Lung (tissue), 11 donors: ENCODE measurements at regions not wholly inside any gene's neighbourhood (a gene's known extent, or its start where the extent isn't known, plus 50 kb on each side); places are given as distances from the start of the nearest gene placed in this dataset.
"Not testable (repeated sequence)": the region's sequence is repeated elsewhere in the genome, so short reads cannot be mapped to it uniquely, and the experiment has no call there.

Experiments
- ATAC-seq: fragments of 200-7000 bp; cut with Tn5 transposase; one replicate; pipeline ENCODE4 v1.9.1; 2020; ENCODE audit warnings: moderate number of reproducible peaks; ENCODE audit not compliant: insufficient read depth, low FRiP score
- DNase-seq, 3 donors: peaks; one replicate each; pipeline ENCODE4 v3.0.0-alpha.2; 2013 to 2017
- H3K27ac ChIP-seq, 2 donors: one replicate each; pipeline ENCODE4 v1.5.1; 2013; ENCODE audit warnings: mild to moderate bottlenecking in 2 of 2, moderate library complexity in 2 of 2, control low read depth in 1 of 2, inconsistent platforms in 1 of 2, low read depth in 1 of 2, low read length in 1 of 2
- H3K27me3 ChIP-seq, 3 donors: one replicate each; pipeline ENCODE4 v1.5.1; 2013; ENCODE audit warnings: low read length in 2 of 3; ENCODE audit not compliant: control insufficient read depth in 3 of 3, insufficient read depth in 3 of 3
- H3K36me3 ChIP-seq, 4 donors: one replicate each; pipeline ENCODE4 v1.5.1; 2013; ENCODE audit warnings: low read length in 4 of 4, mild to moderate bottlenecking in 1 of 4, moderate library complexity in 1 of 4; ENCODE audit not compliant: control insufficient read depth in 4 of 4, insufficient read depth in 4 of 4
- H3K4me1 ChIP-seq, 5 donors: one replicate each; pipeline ENCODE4 v1.5.1; 2013; ENCODE audit warnings: low read length in 5 of 5, mild to moderate bottlenecking in 2 of 5, moderate library complexity in 1 of 5; ENCODE audit not compliant: control insufficient read depth in 5 of 5, insufficient read depth in 5 of 5
- H3K4me3 ChIP-seq: one replicate; pipeline ENCODE4 v1.5.1; 2013; ENCODE audit warnings: mild to moderate bottlenecking, control low read depth, moderate library complexity
- H3K9ac ChIP-seq, 2 donors: one replicate each; pipeline ENCODE4 v1.5.1; 2013; ENCODE audit warnings: low read length in 2 of 2, control low read depth in 1 of 2; ENCODE audit not compliant: insufficient read depth in 1 of 2
- H3K9me3 ChIP-seq, 4 donors: one replicate each; pipeline ENCODE4 v1.5.1; 2013; ENCODE audit warnings: low read length in 3 of 4, mild to moderate bottlenecking in 1 of 4, moderate library complexity in 1 of 4; ENCODE audit not compliant: control insufficient read depth in 4 of 4, insufficient read depth in 3 of 4
- CTCF ChIP-seq: IDR thresholded peaks from 2 replicates; pipeline ENCODE4 v1.5.1; 2012; ENCODE audit warnings: mild to moderate bottlenecking; ENCODE audit errors: control extremely low read depth, extremely low read depth
- WGBS, 2 donors: extraction: QIAGEN DNeasy Blood & Tissue Kit; methylation state at CpG; one replicate each; pipeline ENCODE4 v1.1.7; 2013; 5-methylcytosine and 5-hydroxymethylcytosine counted together
- donor health status: control.
- donor health status: control.
- donor health status: Bipolar disorder and iron deficiency.
- donor health status: healthy.
- donor health status: DM: yes; HTN: yes; CAD: no.

- no peaks in the 10 kb centered on the region for H3K36me3 ChIP-seq
- DNase-seq (peak; percentile 29 to 55 (median 52)), ATAC-seq (no peak)
- H3K4me1 ChIP-seq = peaks cover 0 to 23% (median 0%) of the 10 kb centered on the region in 5 donors
- H3K27ac ChIP-seq = no peak overlapping the region
- peaks cover 0 to 5% (median 1%) of the 10 kb centered on the region in 4 donors for H3K9me3 ChIP-seq
- H3K9ac ChIP-seq = no peak overlapping the region
- TF ChIP-seq CTCF = no peak
- no peaks in the 10 kb centered on the region for H3K27me3 ChIP-seq
- 38 to 56% methylated on average over 2 of the region's 2 CpGs for WGBS, 2 donors
- no peak overlapping the region for H3K4me3 ChIP-seq
Observed at GRCh38 chr5:135743705-135744411, 90.6 kb upstream of the SLC25A48 start.

- no peak for TF ChIP-seq CTCF
- no peak for DNase-seq
- 68 to 77% methylated on average over 6 of the region's 6 CpGs for WGBS, 2 donors
Observed at GRCh38 chr5:135743181-135743580, 91.3 kb upstream of the SLC25A48 start.

GRCh38 chr5:135742240-135742639 is 92.2 kb upstream of the SLC25A48 start:
- H3K4me3 ChIP-seq, DNase-seq, H3K36me3 ChIP-seq, ATAC-seq, H3K9me3 ChIP-seq, H3K27ac ChIP-seq, H3K9ac ChIP-seq, H3K27me3 ChIP-seq: not testable (repeated sequence)
- WGBS, 2 donors = 86 to 89% methylated on average over 5 of the region's 5 CpGs
- H3K4me1 ChIP-seq = peaks cover 0 to 24% (median 0%) of the 10 kb centered on the region in 5 donors

More at GRCh38 chr5:135743181-135743580, 91.3 kb upstream of the SLC25A48 start:
- no peaks in the 10 kb centered on the region for H3K27me3 ChIP-seq
- peaks cover 0 to 24% (median 0%) of the 10 kb centered on the region in 5 donors for H3K4me1 ChIP-seq
- no peak overlapping the region for H3K27ac ChIP-seq
- no peaks in the 10 kb centered on the region for H3K36me3 ChIP-seq
- H3K9me3 ChIP-seq = peaks cover 0 to 5% (median 1%) of the 10 kb centered on the region in 4 donors
- ATAC-seq = no peak
- H3K9ac ChIP-seq = no peak overlapping the region
- H3K4me3 ChIP-seq = no peak overlapping the region

- WGBS, 2 donors = 84 to 92% methylated on average over 2 of the region's 2 CpGs
- Histone ChIP-seq H3K27ac (no peak overlapping the region), H3K4me3 (no peak overlapping the region), H3K36me3 (no peaks in the 10 kb centered on the region), H3K27me3 (no peaks in the 10 kb centered on the region), H3K9me3 (peaks cover 0 to 5% (median 1%) of the 10 kb centered on the region in 4 donors), H3K4me1 (peaks cover 0 to 24% (median 0%) of the 10 kb centered on the region in 5 donors), H3K9ac (no peak overlapping the region)
- DNase-seq (no peak), ATAC-seq (no peak)
- TF ChIP-seq CTCF = no peak
Observed at GRCh38 chr5:135741040-135741439, 93.4 kb upstream of the SLC25A48 start.
